Psoas muscle (tissue), 7 donors: ENCODE measurements at regions not wholly inside any gene's neighbourhood (a gene's known extent, or its start where the extent isn't known, plus 50 kb on each side); places are given as distances from the start of the nearest gene placed in this dataset.
"Not testable (repeated sequence)": the region's sequence is repeated elsewhere in the genome, so short reads cannot be mapped to it uniquely, and the experiment has no call there.

Experiments used
- ATAC-seq, 4 donors: fragments of 200-7000 bp; cut with Tn5 transposase; one replicate each; pipeline ENCODE4 v1.9.1; 2020; ENCODE audit warnings: moderate library complexity in 3 of 4, mild to moderate bottlenecking in 2 of 4
- DNase-seq, 2 donors: peaks; one replicate each; pipeline ENCODE4 v3.0.0-alpha.2; 2020
- H3K27ac ChIP-seq: fragments of 200-600 bp; one replicate; pipeline ENCODE4 v1.8.0; 2022
- H3K27me3 ChIP-seq, 3 donors: fragments of 200-600 bp in 1 of 3; one replicate each; pipeline versions ENCODE4 v1.6.1 to v1.8.0; 2013 to 2022; ENCODE audit warnings: low read length in 2 of 3, mild to moderate bottlenecking in 2 of 3, moderate library complexity in 1 of 3; ENCODE audit not compliant: insufficient read depth in 3 of 3
- H3K36me3 ChIP-seq, 2 donors: fragments of 200-600 bp in 1 of 2; one replicate each; pipeline versions ENCODE4 v1.6.1 to v1.8.0; 2013 to 2022; ENCODE audit warnings: low read depth in 1 of 2, mild to moderate bottlenecking in 1 of 2, moderate library complexity in 1 of 2; ENCODE audit not compliant: insufficient read depth in 1 of 2
- H3K4me1 ChIP-seq: fragments of 200-600 bp; one replicate; pipeline ENCODE4 v1.8.0; 2022
- H3K4me3 ChIP-seq: fragments of 200-600 bp; one replicate; pipeline ENCODE4 v1.8.0; 2022; ENCODE audit warnings: mild to moderate bottlenecking
- H3K9me3 ChIP-seq: fragments of 200-600 bp; one replicate; pipeline ENCODE4 v1.8.0; 2022
- CTCF ChIP-seq: fragments of 200-600 bp; IDR thresholded peaks from one replicate; pipeline ENCODE4 v1.8.0; 2022; ENCODE audit warnings: antibody characterized with exemption
- WGBS, 3 donors: extraction: QIAGEN DNeasy Blood & Tissue Kit; methylation state at CpG; one replicate each; pipeline versions ENCODE4 v1.1.6 to v1.1.7; 2013; 5-methylcytosine and 5-hydroxymethylcytosine counted together
- intact Hi-C, 2 donors: fragments of 100-400 bp; cut with DNase I; formaldehyde crosslinking; loops; one replicate each; pipeline versions ENCODE4 v1.11.0 to v1.14.2; 2022
- donor health status: healthy with polysubstance abuse.
- donor health status: DM: no; HTN: no; CAD: no; lungs with moderate emphysema.
- donor health status: Bipolar disorder and iron deficiency.
- donor health status: healthy.
- donor health status: DM: yes; HTN: yes; CAD: no.
- donor health status: DM: no; HTN: no; CAD: no.
- donor health status: DM: yes; HTN: yes; CAD: no.

- Histone ChIP-seq H3K27me3 (no peaks in the 10 kb centered on the region), H3K4me3 (no peak overlapping the region), H3K36me3 (no peaks in the 10 kb centered on the region), H3K9me3 (no peaks in the 10 kb centered on the region), H3K27ac (no peak overlapping the region), H3K4me1 (no peaks in the 10 kb centered on the region)
- 45 to 54% (median 51%) methylated on average over 3 of the region's 3 CpGs for WGBS, 3 donors
- TF ChIP-seq CTCF, result no peak
- DNase-seq (no peak), ATAC-seq (no peak)
- intact Hi-C loops, result no loop called here
Observed at GRCh38 chr15:22239806-22240180, 159.5 kb downstream of the OR4M2 start.

- no peaks in the 10 kb centered on the region for H3K4me1 ChIP-seq
- no peak overlapping the region for H3K27ac ChIP-seq
- intact Hi-C loops, result no loop called here
- no peaks in the 10 kb centered on the region for H3K9me3 ChIP-seq
- DNase-seq (no peak), ATAC-seq (no peak)
- 90 to 93% (median 91%) methylated on average over 8 of the region's 8 CpGs for WGBS, 3 donors
- no peaks in the 10 kb centered on the region for H3K27me3 ChIP-seq
- TF ChIP-seq CTCF, result no peak
- no peak overlapping the region for H3K4me3 ChIP-seq
- H3K36me3 ChIP-seq, result no peaks in the 10 kb centered on the region
Observed at GRCh38 chr15:22240403-22240802, 160.1 kb downstream of the OR4M2 start.

- no peaks in the 10 kb centered on the region for H3K4me1 ChIP-seq
- no peaks in the 10 kb centered on the region for H3K9me3 ChIP-seq
- no peaks in the 10 kb centered on the region for H3K36me3 ChIP-seq
- no peak for ATAC-seq
- no peak overlapping the region for H3K4me3 ChIP-seq
- intact Hi-C loops, result no loop called here
- H3K27me3 ChIP-seq, result no peaks in the 10 kb centered on the region
- WGBS, 3 donors, result 64 to 67% (median 64%) methylated on average over 7 of the region's 7 CpGs
- no peak for DNase-seq
- TF ChIP-seq CTCF, result no peak
- no peak overlapping the region for H3K27ac ChIP-seq
Observed at GRCh38 chr15:22240986-22241385, 160.7 kb downstream of the OR4M2 start.

GRCh38 chr15:22241451-22241850, 161.1 kb downstream of the OR4M2 start:
- TF ChIP-seq CTCF, result no peak
- Histone ChIP-seq H3K4me3 (no peak overlapping the region), H3K27me3 (no peaks in the 10 kb centered on the region), H3K27ac (no peak overlapping the region), H3K9me3 (no peaks in the 10 kb centered on the region), H3K36me3 (no peaks in the 10 kb centered on the region), H3K4me1 (no peaks in the 10 kb centered on the region)
- 85 to 91% (median 87%) methylated on average over 8 of the region's 8 CpGs for WGBS, 3 donors
- DNase-seq (no peak), ATAC-seq (no peak)
- intact Hi-C loops, result no loop called here

- DNase-seq, intact Hi-C loops: not testable (repeated sequence)
- WGBS, 3 donors, result 80 to 84% (median 81%) methylated on average over 9 of the region's 9 CpGs
Observed at GRCh38 chr15:22242311-22242710, 162.0 kb downstream of the OR4M2 start.

More at GRCh38 chr15:22242311-22242710, 162.0 kb downstream of the OR4M2 start:
- not testable (repeated sequence) for ATAC-seq, H3K36me3 ChIP-seq, H3K27me3 ChIP-seq, H3K9me3 ChIP-seq, H3K4me3 ChIP-seq, H3K4me1 ChIP-seq, H3K27ac ChIP-seq
